MCF 10A (cell line): ENCODE measurements at regions not wholly inside any gene's neighbourhood (a gene's known extent, or its start where the extent isn't known, plus 50 kb on each side); places are given as distances from the start of the nearest gene placed in this dataset.
"Not testable (repeated sequence)": the region's sequence is repeated elsewhere in the genome, so short reads cannot be mapped to it uniquely, and the experiment has no call there.

Experiments
- BruUV-seq: library from RNA; stranded (reverse); fragments of 400-500 nt; replicated peaks from 2 replicates; lab custom pipeline; 2021; lab: Mats Ljungman, UMichigan
- CTCF ChIA-PET: fragments of 300-600 bp; sonication (Branson Sonifier 250); formaldehyde crosslinking; extraction: SDS; loops from one replicate; lab custom pipeline; 2021; ENCODE audit warnings: antibody characterized with exemption, inconsistent platforms; lab: Yijun Ruan, JAX
- POLR2A ChIA-PET: fragments of 300-600, 350-650 bp; sonication (Branson Sonifier 250); formaldehyde crosslinking; extraction: SDS; loops from one replicate; lab custom pipeline; 2020; ENCODE audit warnings: antibody characterized with exemption, inconsistent platforms; lab: Yijun Ruan, JAX
- DNase-seq: peaks from one replicate; pipeline ENCODE4 v3.0.0-alpha.2; 2018; ENCODE audit not compliant: unreplicated experiment
- H3K27ac Mint-ChIP-seq: one replicate; pipeline ENCODE4 v1.8.0; 2022; ENCODE audit warnings: mild to moderate bottlenecking, low read depth, mixed read lengths; ENCODE audit not compliant: unreplicated experiment
- H3K27me3 Mint-ChIP-seq: one replicate; pipeline ENCODE4 v1.8.0; 2022; ENCODE audit warnings: mixed read lengths; ENCODE audit not compliant: insufficient read depth, unreplicated experiment
- H3K36me3 Mint-ChIP-seq: one replicate; pipeline ENCODE4 v1.8.0; 2022; ENCODE audit warnings: mild to moderate bottlenecking, moderate library complexity, mixed read lengths; ENCODE audit not compliant: insufficient read depth, unreplicated experiment
- H3K4me1 Mint-ChIP-seq: one replicate; pipeline ENCODE4 v1.8.0; 2022; ENCODE audit warnings: mixed read lengths; ENCODE audit not compliant: insufficient read depth, unreplicated experiment
- H3K4me3 Mint-ChIP-seq: one replicate; pipeline ENCODE4 v1.8.0; 2022; ENCODE audit warnings: mild to moderate bottlenecking, moderate library complexity, mixed read lengths; ENCODE audit not compliant: unreplicated experiment
- H3K9me3 Mint-ChIP-seq: one replicate; pipeline ENCODE4 v1.8.0; 2022; ENCODE audit warnings: mixed read lengths; ENCODE audit not compliant: unreplicated experiment
- intact Hi-C: fragments of 100-400 bp; cut with micrococcal nuclease; formaldehyde crosslinking; loops from 2 replicates; pipeline ENCODE4 v1.14.1; 2022
- TF ChIP-seq, protein P1 (sequence below): fragments of 200-600 bp; IDR thresholded peaks from one replicate; pipeline ENCODE4 v1.8.0; 2022; ENCODE audit warnings: antibody characterized with exemption, mild to moderate bottlenecking; ENCODE audit not compliant: unreplicated experiment

DNA sequence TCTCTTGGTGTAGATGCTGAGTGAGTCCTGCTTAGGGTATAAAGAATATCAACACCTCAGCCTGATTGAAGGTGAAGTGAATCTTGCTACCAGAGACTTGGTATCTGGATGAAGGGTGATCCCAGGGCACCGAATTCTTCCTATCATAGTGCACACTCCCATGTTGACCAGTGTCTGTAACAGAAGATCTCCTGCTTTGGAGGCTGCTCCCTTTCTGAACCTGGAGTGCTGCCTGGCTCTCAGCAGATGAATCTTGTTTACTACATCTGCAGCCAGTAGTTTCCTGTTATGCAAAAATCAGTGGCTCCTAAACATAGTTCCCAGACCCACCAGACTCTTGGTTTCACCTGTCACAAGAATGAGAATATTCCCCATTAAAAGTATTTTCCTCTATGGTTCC lies 191.7 kb upstream of the GK2 start:
- POLR2A ChIA-PET, result no interaction called here
- CTCF ChIA-PET, result interaction anchor here (0.8 kb wide), 1 partner anchor 23 kb away, joined by 3 read pairs; no protein-coding TSS in a partner anchor
- BruUV-seq, result no TSS peak
- TF ChIP-seq, protein P1, sequence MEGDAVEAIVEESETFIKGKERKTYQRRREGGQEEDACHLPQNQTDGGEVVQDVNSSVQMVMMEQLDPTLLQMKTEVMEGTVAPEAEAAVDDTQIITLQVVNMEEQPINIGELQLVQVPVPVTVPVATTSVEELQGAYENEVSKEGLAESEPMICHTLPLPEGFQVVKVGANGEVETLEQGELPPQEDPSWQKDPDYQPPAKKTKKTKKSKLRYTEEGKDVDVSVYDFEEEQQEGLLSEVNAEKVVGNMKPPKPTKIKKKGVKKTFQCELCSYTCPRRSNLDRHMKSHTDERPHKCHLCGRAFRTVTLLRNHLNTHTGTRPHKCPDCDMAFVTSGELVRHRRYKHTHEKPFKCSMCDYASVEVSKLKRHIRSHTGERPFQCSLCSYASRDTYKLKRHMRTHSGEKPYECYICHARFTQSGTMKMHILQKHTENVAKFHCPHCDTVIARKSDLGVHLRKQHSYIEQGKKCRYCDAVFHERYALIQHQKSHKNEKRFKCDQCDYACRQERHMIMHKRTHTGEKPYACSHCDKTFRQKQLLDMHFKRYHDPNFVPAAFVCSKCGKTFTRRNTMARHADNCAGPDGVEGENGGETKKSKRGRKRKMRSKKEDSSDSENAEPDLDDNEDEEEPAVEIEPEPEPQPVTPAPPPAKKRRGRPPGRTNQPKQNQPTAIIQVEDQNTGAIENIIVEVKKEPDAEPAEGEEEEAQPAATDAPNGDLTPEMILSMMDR, result no peak
- intact Hi-C loops, result no loop called here
- peaks cover 13% of the 10 kb centered on the region for H3K9me3 Mint-ChIP-seq
- no peaks in the 10 kb centered on the region for H3K27me3 Mint-ChIP-seq
- H3K36me3 Mint-ChIP-seq, result no peaks in the 10 kb centered on the region
- no peak overlapping the region for H3K27ac Mint-ChIP-seq
- no peak for DNase-seq
- no peak overlapping the region for H3K4me3 Mint-ChIP-seq
- no peaks in the 10 kb centered on the region for H3K4me1 Mint-ChIP-seq

DNA sequence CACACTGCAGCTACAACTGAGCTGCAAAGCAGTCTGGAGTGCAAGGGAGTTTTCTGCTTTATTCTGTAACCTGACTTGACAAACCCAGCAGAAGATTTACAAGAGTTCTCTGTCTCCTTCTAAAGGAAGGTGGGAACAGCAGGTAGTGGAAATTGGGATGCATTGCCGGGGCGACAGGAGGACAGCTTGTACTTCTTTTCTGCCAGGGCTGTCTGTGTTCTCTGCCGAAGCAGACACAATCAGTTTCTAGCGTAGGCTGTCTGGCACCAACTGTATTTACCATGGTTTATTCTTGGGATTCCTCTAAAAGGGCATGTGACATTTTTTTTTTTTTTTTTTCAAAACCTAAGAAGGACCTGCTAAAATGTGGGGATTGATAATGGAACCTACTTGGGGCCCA lies 190.8 kb upstream of the GK2 start:
- POLR2A ChIA-PET, result interaction anchor here (0.7 kb wide), 1 partner anchor 9 kb away, joined by 3 read pairs; no protein-coding TSS in a partner anchor
- no peaks in the 10 kb centered on the region for H3K36me3 Mint-ChIP-seq
- no TSS peak for BruUV-seq
- TF ChIP-seq, protein P1, result no peak
- H3K4me3 Mint-ChIP-seq, result no peak overlapping the region
- intact Hi-C loops, result no loop called here
- peaks cover 13% of the 10 kb centered on the region for H3K9me3 Mint-ChIP-seq
- H3K4me1 Mint-ChIP-seq, result no peaks in the 10 kb centered on the region
- CTCF ChIA-PET, result interaction anchor here (0.6 to 1.0 kb wide), 3 partner anchors 607 to 646 kb away, joined by 3 read pairs; no protein-coding TSS in a partner anchor
- DNase-seq, result no peak
- H3K27ac Mint-ChIP-seq, result no peak overlapping the region
- H3K27me3 Mint-ChIP-seq, result no peaks in the 10 kb centered on the region

DNA sequence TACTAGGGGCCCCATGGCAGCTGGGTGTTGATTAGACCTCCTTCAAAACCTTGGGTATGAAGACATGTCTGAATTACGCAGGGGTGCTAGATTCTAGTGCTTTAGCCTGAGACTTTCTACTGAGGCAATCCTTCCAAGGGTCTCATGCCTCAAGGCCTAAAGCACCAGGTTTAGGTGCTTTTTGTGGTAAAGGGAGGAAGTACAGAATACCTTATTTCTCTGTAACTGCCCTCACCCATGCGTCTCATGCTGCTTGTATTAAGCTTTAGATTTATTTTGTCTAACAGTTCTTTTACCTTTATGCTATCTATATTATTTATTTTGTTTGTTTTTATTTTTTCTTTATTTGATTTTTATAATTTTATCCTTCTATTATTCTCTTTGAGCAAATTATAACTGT lies 190.2 kb upstream of the GK2 start:
- H3K4me1 Mint-ChIP-seq, result no peaks in the 10 kb centered on the region
- no peaks in the 10 kb centered on the region for H3K27me3 Mint-ChIP-seq
- intact Hi-C loops, result no loop called here
- ChIA-PET POLR2A (interaction anchor here (0.7 kb wide), 1 partner anchor 8 kb away, joined by 3 read pairs; no protein-coding TSS in a partner anchor), CTCF (interaction anchor here (0.6 to 1.0 kb wide), 4 partner anchors 46 to 646 kb away, joined by 3 read pairs; no protein-coding TSS in a partner anchor)
- no peak overlapping the region for H3K4me3 Mint-ChIP-seq
- TF ChIP-seq, protein P1, result no peak
- BruUV-seq, result no TSS peak
- H3K27ac Mint-ChIP-seq, result no peak overlapping the region
- DNase-seq, result no peak
- H3K36me3 Mint-ChIP-seq, result no peaks in the 10 kb centered on the region
- H3K9me3 Mint-ChIP-seq, result peaks cover 13% of the 10 kb centered on the region

DNA sequence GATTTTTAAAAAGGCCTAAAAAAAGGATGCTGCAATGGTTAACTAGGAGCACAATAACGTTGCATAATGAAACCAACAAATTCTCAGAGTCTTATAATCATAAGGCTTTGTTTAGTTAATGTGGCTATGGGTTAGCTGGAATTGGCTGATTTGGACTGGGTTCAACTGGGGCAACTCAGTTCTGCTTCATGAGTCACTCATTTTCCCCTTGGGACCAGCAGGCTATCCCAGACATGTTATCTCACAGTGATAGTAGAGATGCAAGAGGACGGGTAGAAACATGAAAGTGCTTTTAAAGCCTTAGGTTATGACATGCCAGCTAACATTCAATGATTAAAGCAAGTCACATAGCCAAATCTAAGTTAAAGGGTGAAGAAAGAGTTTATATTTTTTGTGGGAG lies 189.2 kb upstream of the GK2 start:
- intact Hi-C loops, result no loop called here
- Mint-ChIP-seq H3K9me3 (peaks cover 10% of the 10 kb centered on the region), H3K4me1 (no peaks in the 10 kb centered on the region), H3K27me3 (no peaks in the 10 kb centered on the region), H3K36me3 (no peaks in the 10 kb centered on the region), H3K27ac (no peak overlapping the region), H3K4me3 (no peak overlapping the region)
- ChIA-PET CTCF (no interaction called here), POLR2A (no interaction called here)
- BruUV-seq, result no TSS peak
- DNase-seq, result peak; percentile 58
- TF ChIP-seq, protein P1, result no peak

DNA sequence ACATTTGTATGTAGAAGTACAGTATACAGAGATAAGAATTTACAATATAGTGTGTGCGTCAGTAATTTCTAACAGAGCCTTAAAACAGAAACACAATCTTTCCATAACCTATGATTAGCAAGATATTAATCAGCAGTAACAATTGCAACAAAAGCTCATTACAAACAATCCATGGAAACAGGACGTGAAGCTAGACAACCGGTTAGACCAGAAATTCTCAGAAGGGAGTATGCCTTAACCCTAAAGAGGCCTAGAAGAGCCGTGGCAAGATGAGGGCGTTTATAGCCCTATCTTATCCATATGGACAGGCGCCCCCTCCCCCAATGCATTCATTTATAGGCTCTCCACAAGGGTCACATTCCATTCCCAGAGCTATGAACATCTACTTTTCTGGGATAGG lies 184.2 kb upstream of the GK2 start:
- H3K27ac Mint-ChIP-seq, BruUV-seq, H3K4me1 Mint-ChIP-seq, H3K27me3 Mint-ChIP-seq, H3K9me3 Mint-ChIP-seq, DNase-seq, POLR2A ChIA-PET, intact Hi-C loops, H3K36me3 Mint-ChIP-seq, H3K4me3 Mint-ChIP-seq, CTCF ChIA-PET: not testable (repeated sequence)
